HG03575 (cell line): ENCODE measurements at regions not wholly inside any gene's neighbourhood (a gene's known extent, or its start where the extent isn't known, plus 50 kb on each side); places are given as distances from the start of the nearest gene placed in this dataset.

Source experiments
- ATAC-seq: cut with Tn5 transposase; IDR thresholded peaks from one replicate; pipeline ENCODE4 v1.9.1; 2021; ENCODE audit not compliant: unreplicated experiment, insufficient number of reproducible peaks, low FRiP score; ENCODE audit errors: extremely low read depth

DNA sequence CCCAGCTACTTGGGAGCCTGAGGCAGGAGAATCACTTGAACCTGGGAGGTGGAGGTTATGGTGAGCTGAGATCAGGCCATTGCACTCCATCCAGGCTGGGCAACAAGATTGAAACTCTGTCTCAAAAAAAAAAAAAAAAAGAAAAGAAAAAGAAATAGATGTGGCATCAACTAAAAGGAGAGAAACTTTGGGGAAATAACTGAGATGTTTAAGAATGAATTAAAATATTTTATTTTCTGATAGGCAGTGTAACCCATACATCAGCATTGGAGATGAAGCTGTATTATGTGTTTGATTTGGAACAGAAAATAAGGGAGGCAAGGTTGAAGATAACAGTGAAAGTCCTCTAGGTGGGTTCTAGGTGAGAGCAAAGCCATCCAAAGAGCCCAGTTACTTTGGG is 110.7 kb upstream of the HNRNPA3 start:
- no peak for ATAC-seq

DNA sequence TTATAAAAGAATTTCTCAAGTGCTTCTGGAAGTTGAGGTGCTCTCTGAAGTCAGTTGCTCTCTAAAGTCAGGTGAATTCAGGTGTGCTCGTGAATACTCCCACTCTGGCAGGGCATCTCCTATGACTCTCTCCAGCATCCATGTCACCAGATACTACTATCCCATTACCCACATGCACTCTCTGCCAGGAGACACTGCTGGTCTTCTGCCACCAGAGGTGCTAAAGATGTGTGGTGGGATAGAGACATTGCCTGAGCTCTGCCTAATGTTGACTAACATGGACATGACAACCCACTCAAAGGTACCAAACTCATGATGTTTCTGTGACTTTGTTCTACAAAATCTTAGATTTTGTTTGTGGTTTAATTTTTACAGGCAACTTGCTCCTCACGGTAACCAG is 106.4 kb upstream of the HNRNPA3 start:
- ATAC-seq = no peak

- ATAC-seq = no peak
These were observed 103.7 kb upstream of the HNRNPA3 start for GRCh38 chr2:177108890-177109289.

DNA sequence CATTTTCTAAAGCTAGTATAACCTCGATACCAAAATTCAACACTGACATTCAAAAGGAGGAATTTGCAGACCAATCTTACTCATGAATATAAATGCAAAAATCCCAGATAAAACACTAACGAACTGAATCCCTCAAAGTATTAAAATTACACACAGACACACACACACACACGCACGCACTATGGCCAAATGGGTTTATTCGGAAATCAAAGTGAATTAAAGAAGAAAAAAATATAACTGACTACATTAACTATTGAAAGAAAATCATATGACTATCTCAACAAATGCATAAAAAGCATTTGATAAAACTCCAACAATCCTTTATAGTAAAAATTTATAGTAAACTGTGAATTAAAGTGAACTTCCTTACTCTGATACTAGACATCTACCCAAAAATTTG is 97.9 kb upstream of the HNRNPA3 start:
- no peak for ATAC-seq

DNA sequence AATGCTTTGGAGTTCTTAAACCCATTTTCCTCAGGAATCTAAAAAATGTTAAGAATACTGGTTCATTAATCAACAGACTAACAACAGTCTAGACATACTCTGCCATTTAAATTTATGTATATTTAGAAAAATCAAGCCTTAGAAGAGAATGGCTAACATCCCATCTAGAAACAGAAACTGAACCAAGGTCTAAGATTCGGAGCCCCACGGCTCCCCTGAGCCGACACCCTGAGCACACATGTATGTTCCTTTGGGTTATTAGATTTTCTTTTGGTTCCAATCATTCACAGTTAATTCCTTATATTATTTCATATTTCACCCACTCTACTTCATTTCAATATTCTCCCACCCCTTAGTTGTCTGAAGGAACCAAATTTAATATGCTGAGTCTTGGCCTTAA is 94.8 kb upstream of the HNRNPA3 start:
- no peak for ATAC-seq

DNA sequence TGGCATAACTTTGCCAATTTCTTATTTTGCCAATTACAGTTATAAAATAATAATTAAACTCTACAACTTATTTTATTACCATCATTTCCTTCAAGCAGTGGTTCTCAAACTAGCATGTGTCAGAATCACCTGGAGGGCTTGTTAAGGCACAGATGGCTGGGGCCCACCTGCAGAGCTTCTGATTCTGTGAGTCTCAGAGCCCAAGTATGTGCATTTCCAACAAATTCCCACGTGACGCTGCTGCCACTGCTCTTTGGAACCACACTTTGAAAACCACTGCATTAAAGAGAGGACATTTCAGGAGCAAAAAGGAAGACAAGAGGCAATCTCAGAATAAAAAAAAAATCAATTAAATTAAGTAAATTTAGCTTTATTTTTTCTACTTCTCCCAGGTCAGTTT is 94.0 kb upstream of the HNRNPA3 start:
- ATAC-seq = no peak

DNA sequence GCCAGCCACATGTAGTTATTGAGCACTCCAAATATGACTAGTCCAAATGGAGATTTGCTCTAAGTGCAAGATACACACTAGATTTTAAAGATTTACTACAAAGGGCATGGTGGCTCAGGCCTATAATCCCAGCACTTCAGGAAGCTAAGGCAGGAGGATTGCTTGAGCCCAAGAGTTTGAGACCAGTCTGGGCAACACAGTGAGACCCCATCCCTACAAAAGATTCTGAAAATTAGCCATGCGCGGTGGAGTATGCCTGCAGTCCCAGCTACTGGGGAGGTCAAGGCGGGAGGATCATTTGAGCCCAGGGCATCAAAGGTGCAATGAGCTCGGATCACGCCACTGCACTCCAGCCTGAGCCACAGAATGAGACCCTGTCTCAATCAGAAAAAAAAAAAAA is 93.5 kb upstream of the HNRNPA3 start:
- ATAC-seq = no peak

DNA sequence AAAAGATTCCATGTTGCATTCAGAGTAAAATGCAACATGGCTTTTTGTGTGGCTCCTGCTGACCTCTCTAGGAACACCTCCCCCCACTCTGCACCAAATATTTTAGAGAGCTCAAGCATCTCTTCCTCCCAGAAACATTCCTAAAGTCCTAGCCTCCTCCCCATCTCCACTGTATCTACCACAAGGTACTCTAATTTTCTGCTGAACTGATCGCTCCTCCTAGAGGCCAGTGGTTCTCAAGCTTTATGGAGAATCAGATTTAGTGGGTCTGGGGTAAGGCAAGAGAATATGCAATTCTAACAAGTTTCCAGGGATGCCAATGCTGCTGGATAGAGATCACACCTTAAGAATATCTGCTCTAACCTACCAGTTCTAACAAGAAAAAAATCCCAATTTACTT is 89.5 kb upstream of the HNRNPA3 start:
- no peak for ATAC-seq

DNA sequence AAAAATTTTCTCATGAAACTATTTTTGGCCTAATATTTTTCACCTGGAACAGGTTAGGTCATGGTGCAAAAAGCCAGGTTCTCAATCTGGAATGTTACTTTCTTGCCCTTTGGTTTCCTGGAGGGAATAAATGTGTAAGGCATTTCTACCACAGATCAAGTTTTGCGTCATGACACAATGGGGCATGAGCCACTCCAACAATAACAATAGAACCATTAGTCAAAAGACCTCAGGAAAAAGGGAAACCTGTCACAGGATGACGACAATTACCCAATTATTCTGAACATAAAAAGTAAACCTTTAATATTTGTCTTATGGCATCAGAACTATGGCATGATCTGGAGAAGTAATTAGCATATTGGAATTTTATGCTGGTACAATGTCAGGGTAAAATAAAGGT is 88.2 kb upstream of the HNRNPA3 start:
- ATAC-seq = no peak

- ATAC-seq = no peak
These were observed 84.8 kb upstream of the HNRNPA3 start for GRCh38 chr2:177127821-177128220.

GRCh38 chr2:177129610-177130009 is 83.0 kb upstream of the HNRNPA3 start:
- ATAC-seq = no peak

DNA sequence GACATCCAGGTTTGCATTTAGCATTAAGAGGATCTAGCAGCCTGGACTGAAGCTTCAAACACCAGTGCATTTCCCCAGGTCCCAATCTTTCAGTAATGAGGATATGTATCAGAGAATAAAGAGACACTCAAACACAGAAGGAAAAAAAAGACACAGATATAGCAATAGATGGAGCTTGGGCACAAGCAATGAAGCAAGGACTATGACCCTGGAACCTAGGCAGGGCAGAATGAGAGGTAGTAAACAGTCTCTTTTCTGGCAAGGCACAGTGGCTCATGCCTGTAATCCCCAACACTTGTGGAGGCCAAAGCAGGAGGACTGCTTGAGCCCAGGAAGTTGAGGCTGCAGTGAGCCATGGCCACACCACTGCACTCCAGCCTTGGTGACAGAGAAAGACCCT is 80.7 kb upstream of the HNRNPA3 start:
- no peak for ATAC-seq

DNA sequence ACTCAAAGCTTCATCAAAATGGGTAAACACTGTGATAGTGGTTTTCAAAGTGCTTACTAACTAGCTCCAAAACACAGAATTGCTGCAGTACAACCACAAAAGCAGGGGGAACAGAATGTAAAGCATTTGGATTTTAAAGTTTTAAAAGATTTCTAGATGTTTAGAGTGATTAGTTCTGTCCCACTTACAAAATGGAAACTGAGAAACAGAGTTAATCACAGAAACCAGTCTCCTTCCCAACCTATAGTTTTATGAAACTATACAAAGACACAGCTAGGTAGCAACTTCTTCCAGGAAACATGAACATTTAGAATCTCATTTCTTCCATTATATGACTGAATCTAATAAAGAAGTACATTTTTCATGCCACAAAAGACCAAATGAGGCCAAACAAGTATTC is 73.8 kb upstream of the HNRNPA3 start:
- no peak for ATAC-seq

DNA sequence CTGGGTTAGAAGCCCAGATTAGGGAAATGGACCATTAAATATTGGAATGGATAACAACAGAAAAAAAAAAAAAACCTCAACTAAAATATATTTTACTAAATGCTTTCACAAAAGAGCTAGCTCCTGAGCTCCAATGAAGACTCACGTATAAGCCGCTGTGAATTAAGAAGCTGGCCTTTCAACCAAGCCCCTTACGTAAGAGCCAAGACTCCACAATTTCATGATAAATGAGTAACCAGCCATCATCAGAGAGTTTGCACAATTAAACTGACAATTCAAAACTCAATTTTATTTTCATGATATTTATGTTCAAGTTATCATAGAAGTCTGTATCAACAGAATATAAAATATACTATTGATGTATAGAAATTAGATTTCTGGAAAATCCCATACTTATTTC is 70.7 kb upstream of the HNRNPA3 start:
- ATAC-seq = no peak

DNA sequence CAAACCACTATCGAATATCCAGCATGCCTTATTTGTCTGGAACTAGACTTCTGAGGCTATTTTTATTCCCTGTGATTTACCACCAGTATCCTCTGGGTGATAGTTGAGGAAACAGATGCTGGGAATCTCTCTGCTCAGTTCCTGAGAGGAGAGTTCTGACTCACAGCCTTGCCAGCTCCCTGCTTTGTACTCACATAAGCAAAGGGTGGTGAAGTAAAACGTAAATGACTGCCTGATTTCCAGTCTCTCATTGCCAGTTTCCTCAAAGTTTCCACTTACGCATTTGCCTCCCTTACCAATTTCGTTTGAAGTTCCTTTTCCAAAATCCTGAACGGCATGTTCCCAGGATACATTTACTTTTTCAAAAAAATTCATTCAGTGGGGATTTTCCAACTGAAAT is 69.2 kb upstream of the HNRNPA3 start:
- ATAC-seq = no peak

- no peak for ATAC-seq
These were observed 65.4 kb upstream of the HNRNPA3 start for GRCh38 chr2:177147093-177147694.

DNA sequence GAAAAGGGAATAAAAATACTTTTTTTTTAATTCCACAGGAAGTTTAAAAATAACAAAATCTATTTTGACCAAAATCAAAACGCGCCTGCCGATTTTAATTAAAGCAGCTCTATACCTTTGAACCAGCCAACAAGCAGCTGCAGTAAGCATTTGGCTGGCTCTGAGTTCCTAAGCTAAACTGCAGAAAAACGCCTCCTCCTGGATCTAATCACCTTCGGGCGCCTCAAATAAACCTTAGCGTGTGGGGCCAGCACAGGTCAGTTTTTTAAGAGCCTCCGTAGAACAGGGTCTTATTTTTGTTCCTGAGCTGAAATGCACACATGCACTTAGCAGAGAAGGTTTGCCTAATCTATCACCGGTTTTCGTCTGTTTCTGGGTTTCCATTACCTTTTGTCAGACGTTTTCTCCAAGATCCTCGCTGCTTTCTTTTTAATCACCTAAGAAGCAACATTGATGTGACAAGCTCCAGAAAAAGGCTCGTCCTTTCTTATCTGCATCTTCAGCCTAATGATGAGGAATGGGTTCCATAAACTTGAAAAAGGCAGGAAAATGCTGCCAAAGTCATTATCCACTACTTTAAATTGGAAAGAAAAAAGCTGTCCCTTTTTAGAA is 64.7 kb upstream of the HNRNPA3 start:
- no peak for ATAC-seq

DNA sequence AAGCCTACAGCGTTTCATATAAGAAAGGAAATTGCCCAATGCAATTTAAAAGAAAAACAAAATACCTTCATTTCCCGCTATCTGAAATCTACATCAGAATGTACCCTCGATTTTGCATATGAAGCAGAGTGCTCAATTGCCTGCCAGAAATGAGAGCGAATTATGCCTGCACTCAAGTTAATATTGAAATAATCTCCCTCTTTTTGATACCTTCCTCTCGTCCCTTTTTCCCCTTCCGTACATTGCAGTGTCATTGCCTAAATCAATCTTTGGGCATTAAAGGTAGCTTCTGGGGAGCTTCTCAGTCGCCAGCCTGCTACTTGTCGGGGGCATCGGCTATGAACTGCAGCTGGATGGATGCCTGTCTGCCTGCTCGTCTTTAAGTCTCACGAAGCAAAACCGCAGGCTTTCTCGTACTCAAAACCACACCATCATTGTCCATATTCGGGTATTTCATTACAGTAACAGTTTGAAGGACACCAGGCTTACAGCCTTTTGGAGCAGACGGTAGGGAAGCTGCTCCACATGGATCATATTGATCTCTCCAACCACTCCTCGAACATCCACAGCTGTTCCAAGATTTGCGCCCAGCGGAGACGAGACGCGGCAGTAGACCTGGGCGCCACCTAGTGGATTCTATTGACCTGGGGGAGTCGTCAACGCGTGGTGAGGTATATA is 64.0 kb upstream of the HNRNPA3 start:
- peak; percentile 61 for ATAC-seq

DNA sequence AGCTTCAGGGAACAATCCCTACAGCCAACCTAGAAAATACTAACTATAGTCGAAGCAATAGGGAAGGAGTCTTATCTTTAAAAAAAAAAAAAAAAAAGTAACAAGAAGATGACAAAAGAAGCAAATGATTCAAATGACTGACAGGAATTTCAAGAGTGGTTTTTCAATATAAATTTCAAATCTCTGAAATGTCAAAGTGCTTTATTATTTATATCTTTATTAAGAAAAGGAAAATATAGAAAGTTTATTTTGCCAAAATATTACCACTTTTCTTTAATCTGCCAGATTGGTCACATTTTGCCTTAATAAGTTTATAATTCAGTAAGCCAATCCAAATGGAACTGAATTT is 63.5 kb upstream of the HNRNPA3 start:
- no peak for ATAC-seq

DNA sequence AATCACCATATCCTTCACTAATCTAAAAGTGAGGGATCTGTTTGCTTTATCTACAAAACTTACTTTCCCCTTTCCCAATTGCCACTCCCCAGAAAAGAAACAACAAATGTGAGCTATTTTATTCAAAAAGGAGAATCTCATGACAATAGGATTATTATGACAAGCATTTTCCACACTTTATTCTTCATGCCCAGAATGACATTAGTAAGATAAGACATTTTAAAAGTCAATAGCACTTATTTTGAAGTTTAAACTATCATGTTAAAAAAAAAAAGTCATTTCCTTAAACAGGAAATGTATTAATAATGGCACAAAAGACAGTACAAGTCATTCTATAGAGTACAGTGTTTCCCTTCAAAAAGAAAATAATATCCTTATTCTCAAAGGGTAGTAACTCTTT is 58.8 kb upstream of the HNRNPA3 start:
- ATAC-seq = no peak

- no peak for ATAC-seq
These were observed 57.8 kb upstream of the HNRNPA3 start for GRCh38 chr2:177154809-177155208.
